A549 (cell line): ENCODE measurements at regions not wholly inside any gene's neighbourhood (a gene's known extent, or its start where the extent isn't known, plus 50 kb on each side); places are given as distances from the start of the nearest gene placed in this dataset.

Experiments used
- ATAC-seq, 2 experiments: fragments of 200-7000 bp in 1 of 2; fragments of >200 bp in 1 of 2; cut with Nextera tagmentation in 1 of 2; cut with Tn5 transposase in 1 of 2; 3 replicates each; pipeline versions ENCODE4 v1.8.0 to v1.9.1; 2018 to 2020; ENCODE audit warnings: mild to moderate bottlenecking in 1 of 2, moderate library complexity in 1 of 2
- CTCF ChIA-PET: fragments of 300-600 bp; sonication (Branson Sonifier 250); formaldehyde crosslinking; extraction: SDS; loops from one replicate; lab custom pipeline; 2021; ENCODE audit warnings: antibody characterized with exemption, inconsistent platforms; lab: Yijun Ruan, JAX
- POLR2A ChIA-PET: fragments of 350-600 bp; formaldehyde crosslinking; extraction: SDS; loops from one replicate; lab custom pipeline; 2021; ENCODE audit warnings: antibody characterized with exemption, inconsistent platforms; lab: Yijun Ruan, JAX
- DNase-seq, 2 experiments: peaks; one replicate each; pipeline versions ENCODE4 v3.0.0 to v3.0.0-alpha.2; 2011 to 2016; ENCODE audit warnings: low read depth in 1 of 2, low spot score in 1 of 2
- FAIRE-seq: peaks from 2 replicates; lab custom pipeline; 2011; peaks lifted over from hg19 to GRCh38; lab: Jason Lieb, UNC
- H3K27ac ChIP-seq, 2 experiments: fragments of >200 bp; sonication (Bioruptor Twin); formaldehyde crosslinking; 3 replicates each; pipeline ENCODE4 v1.5.1; 2016 to 2017
- H3K4me1 ChIP-seq: fragments of >200 bp; sonication (Bioruptor Twin); formaldehyde crosslinking; 3 replicates; pipeline ENCODE4 v1.6.1; 2016
- H3K4me2 ChIP-seq: fragments of >200 bp; sonication (Bioruptor Twin); formaldehyde crosslinking; 3 replicates; pipeline ENCODE4 v1.6.1; 2016
- H3K4me3 ChIP-seq: fragments of >200 bp; sonication (Bioruptor Twin); formaldehyde crosslinking; 3 replicates; pipeline ENCODE4 v1.5.1; 2016
- H3K9me3 ChIP-seq: fragments of >200 bp; sonication (Bioruptor Twin); formaldehyde crosslinking; 3 replicates; pipeline ENCODE4 v1.6.1; 2016
- CBX2 ChIP-seq: fragments of 200-600 bp; sonication (generic); IDR thresholded peaks from 2 replicates; pipeline ENCODE4 v1.6.1; 2016; ENCODE audit warnings: low read depth, mild to moderate bottlenecking, borderline replicate concordance
- CEBPB ChIP-seq, 2 experiments: fragments of >200 bp in 1 of 2; sonication (Bioruptor Twin) in 1 of 2; formaldehyde crosslinking in 1 of 2; IDR thresholded peaks; 2 replicates each; pipeline ENCODE4 v1.6.1; 2012 to 2016
- CTCF ChIP-seq: fragments of >200 bp; sonication (Bioruptor Twin); formaldehyde crosslinking; IDR thresholded peaks from 3 replicates; pipeline ENCODE4 v1.5.1; 2016
- ESRRA ChIP-seq: fragments of 150-350 bp; IDR thresholded peaks from 2 replicates; pipeline ENCODE4 v1.6.1; 2014; ENCODE audit warnings: mild to moderate bottlenecking, low read length, borderline replicate concordance
- FOXS1 ChIP-seq: fragments of 250-450 bp; sonication (Bioruptor Pico); IDR thresholded peaks from 2 replicates; pipeline ENCODE4 v1.5.0; 2020; ENCODE audit warnings: mild to moderate bottlenecking, moderate library complexity
- HES2 ChIP-seq: fragments of >200 bp; sonication (Bioruptor Twin); formaldehyde crosslinking; IDR thresholded peaks from 2 replicates; pipeline ENCODE4 v1.6.1; 2016
- HEYL ChIP-seq: fragments of 250-450 bp; sonication (Bioruptor Pico); IDR thresholded peaks from 2 replicates; pipeline ENCODE4 v1.8.0; 2021; ENCODE audit warnings: mild to moderate bottlenecking, moderate library complexity
- HMGXB4 ChIP-seq: fragments of 250-450 bp; sonication (Bioruptor Pico); IDR thresholded peaks from 2 replicates; pipeline ENCODE4 v1.5.0; 2021; ENCODE audit warnings: mild to moderate bottlenecking, moderate library complexity, borderline replicate concordance
- HOXA7 ChIP-seq: fragments of 250-450 bp; sonication (Bioruptor Pico); IDR thresholded peaks from 2 replicates; pipeline ENCODE4 v1.5.0; 2020; ENCODE audit warnings: mild to moderate bottlenecking, moderate library complexity
- NFE2L2 ChIP-seq: fragments of 150-350 bp; conservative IDR thresholded peaks from 2 replicates; pipeline ENCODE4 v1.6.1; 2014; ENCODE audit warnings: low read length
- NR3C1 ChIP-seq: fragments of >200 bp; sonication (Bioruptor Twin); formaldehyde crosslinking; IDR thresholded peaks from 3 replicates; pipeline ENCODE4 v1.6.1; 2017
- RAD21 ChIP-seq, 2 experiments: fragments of >200 bp in 1 of 2; sonication (Bioruptor Twin) in 1 of 2; formaldehyde crosslinking in 1 of 2; IDR thresholded peaks in 1 of 2; conservative IDR thresholded peaks in 1 of 2; 2 replicates in 1 of 2; 3 replicates in 1 of 2; pipeline ENCODE4 v1.6.1; 2012 to 2018; ENCODE audit warnings: inconsistent platforms in 1 of 2
- REST ChIP-seq: fragments of 200-600 bp; sonication (generic); IDR thresholded peaks from 2 replicates; pipeline ENCODE4 v1.6.1; 2016; ENCODE audit warnings: antibody characterized with exemption, mild to moderate bottlenecking, moderate library complexity
- SMC3 ChIP-seq: fragments of >200 bp; sonication (Bioruptor Twin); formaldehyde crosslinking; IDR thresholded peaks from 3 replicates; pipeline ENCODE4 v1.6.1; 2018; ENCODE audit warnings: inconsistent platforms
- TP53 ChIP-seq: fragments of 250-450 bp; sonication (Bioruptor Pico); IDR thresholded peaks from 2 replicates; pipeline ENCODE4 v1.5.0; 2021; ENCODE audit warnings: mild to moderate bottlenecking, moderate library complexity
- WGBS: methylation state at CpG from one replicate; pipeline ENCODE4 v1.1.6; 2017; ENCODE audit errors: missing lambda C conversion rate; 5-methylcytosine and 5-hydroxymethylcytosine counted together

GRCh38 chr6:153312634-153313033 lies 181.6 kb upstream of the RGS17 start:
- TF ChIP-seq SMC3 (peak; percentile 91), RAD21 (conservative IDR thresholded peaks at IDR 0.05 in 1 of 2, IDR thresholded peaks at IDR 0.05 in 1 of 2) (peak; percentile 90), CTCF (peak; percentile 70), HMGXB4 (CRISPR knock-in tag) (no peak), CEBPB (IDR thresholded peaks at IDR 0.05) (peak in 1 of 2 experiments; percentile 40; a peak in 1 of 4 replicates)
- H3K4me3 ChIP-seq, result no peak overlapping the region
- H3K4me1 ChIP-seq, result no peaks in the 10 kb centered on the region
- no peak overlapping the region for H3K27ac ChIP-seq
- peak; percentile 14 to 70 for DNase-seq
- CTCF ChIA-PET, result interaction anchor here (0.7 to 2.2 kb wide), 21 partner anchors 11 to 358 kb away, joined by 3 to 20 read pairs (median 4); no protein-coding TSS in a partner anchor
- 17% methylated on average over 3 of the region's 3 CpGs for WGBS
- no peaks in the 10 kb centered on the region for H3K9me3 ChIP-seq
- peak; percentile 83 to 87 for ATAC-seq
- no peak for FAIRE-seq
- H3K4me2 ChIP-seq, result no peak overlapping the region
- POLR2A ChIA-PET, result no interaction called here

- WGBS, result 7% methylated on average over 2 of the region's 2 CpGs
- no peaks in the 10 kb centered on the region for H3K4me1 ChIP-seq
- H3K4me2 ChIP-seq, result no peak overlapping the region
- no peaks in the 10 kb centered on the region for H3K9me3 ChIP-seq
- DNase-seq, result no peak
- H3K4me3 ChIP-seq, result no peak overlapping the region
- ChIA-PET POLR2A (no interaction called here), CTCF (interaction anchor here (0.9 kb wide), 1 partner anchor 277 kb away, joined by 4 read pairs; no protein-coding TSS in a partner anchor)
- H3K27ac ChIP-seq, result no peak overlapping the region
- ATAC-seq, result no peak
- TF ChIP-seq FOXS1 (CRISPR knock-in tag) (no peak), HMGXB4 (CRISPR knock-in tag) (no peak), CBX2 (no peak), NR3C1 (no peak), ESRRA (no peak), TP53 (no peak), HES2 (no peak), HEYL (CRISPR knock-in tag) (no peak), NFE2L2 (no peak), HOXA7 (CRISPR knock-in tag) (no peak), REST (no peak)
- no peak for FAIRE-seq
Measured at GRCh38 chr6:153309651-153310050, 178.6 kb upstream of the RGS17 start.
